ENCODE measurements at regions not wholly inside any gene's neighbourhood (a gene's known extent, or its start where the extent isn't known, plus 50 kb on each side); places are given as distances from the start of the nearest gene placed in this dataset.

- TF ChIP-seq, protein P1, sequence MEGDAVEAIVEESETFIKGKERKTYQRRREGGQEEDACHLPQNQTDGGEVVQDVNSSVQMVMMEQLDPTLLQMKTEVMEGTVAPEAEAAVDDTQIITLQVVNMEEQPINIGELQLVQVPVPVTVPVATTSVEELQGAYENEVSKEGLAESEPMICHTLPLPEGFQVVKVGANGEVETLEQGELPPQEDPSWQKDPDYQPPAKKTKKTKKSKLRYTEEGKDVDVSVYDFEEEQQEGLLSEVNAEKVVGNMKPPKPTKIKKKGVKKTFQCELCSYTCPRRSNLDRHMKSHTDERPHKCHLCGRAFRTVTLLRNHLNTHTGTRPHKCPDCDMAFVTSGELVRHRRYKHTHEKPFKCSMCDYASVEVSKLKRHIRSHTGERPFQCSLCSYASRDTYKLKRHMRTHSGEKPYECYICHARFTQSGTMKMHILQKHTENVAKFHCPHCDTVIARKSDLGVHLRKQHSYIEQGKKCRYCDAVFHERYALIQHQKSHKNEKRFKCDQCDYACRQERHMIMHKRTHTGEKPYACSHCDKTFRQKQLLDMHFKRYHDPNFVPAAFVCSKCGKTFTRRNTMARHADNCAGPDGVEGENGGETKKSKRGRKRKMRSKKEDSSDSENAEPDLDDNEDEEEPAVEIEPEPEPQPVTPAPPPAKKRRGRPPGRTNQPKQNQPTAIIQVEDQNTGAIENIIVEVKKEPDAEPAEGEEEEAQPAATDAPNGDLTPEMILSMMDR (IDR thresholded peaks at IDR 0.05; ENCODE audit: borderline replicate concordance, extremely low read depth, low read length, poor library complexity, severe bottlenecking): no peak
- no peak for TF ChIP-seq EZH2 (IDR thresholded peaks at IDR 0.05; ENCODE audit: borderline replicate concordance, low read depth, low read length, severe bottlenecking)
These were observed 52.6 kb upstream of the STK38L start for GRCh38 chr12:27191531-27191930.

Data from DND-41 (cell line).